ENCODE measurements at regions not wholly inside any gene's neighbourhood (a gene's known extent, or its start where the extent isn't known, plus 50 kb on each side); places are given as distances from the start of the nearest gene placed in this dataset.

DNA sequence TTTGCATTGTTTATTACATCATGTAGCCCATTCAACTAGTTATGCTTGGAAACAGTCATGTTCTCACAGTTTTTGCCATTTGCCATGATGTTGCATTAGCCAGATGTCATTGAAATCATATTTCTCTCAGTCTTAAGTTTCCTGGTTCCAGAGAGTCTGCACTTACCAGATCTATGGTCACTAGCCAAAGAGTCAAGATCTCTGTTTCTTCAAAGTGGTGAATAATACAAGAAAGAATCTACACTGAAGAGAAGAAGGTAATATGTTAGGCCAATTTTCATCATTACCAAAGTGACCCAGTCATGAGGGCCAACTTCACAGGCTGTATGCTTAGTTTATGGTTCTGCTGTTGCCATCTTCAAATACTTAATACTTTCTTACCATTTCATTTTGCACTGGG lies 89.0 kb upstream of the PHYHIPL start:
- Histone ChIP-seq H3K9me2 (replicated peaks; ENCODE audit: insufficient read depth, low read length) (no peaks in the 10 kb centered on the region), H3K4me3 (ENCODE audit: low read length) (no peak overlapping the region), H3K4me2 (ENCODE audit: low read depth, low read length, poor library complexity, severe bottlenecking) (no peak overlapping the region), H2AFZ (ENCODE audit: low read length) (no peak overlapping the region), H3K27me3 (ENCODE audit: low read length) (no peaks in the 10 kb centered on the region), H3K9me3 (ENCODE audit: low read length) (no peaks in the 10 kb centered on the region), H3K27ac (ENCODE audit: low read length) (no peak overlapping the region), H3K36me3 (ENCODE audit: insufficient read depth, low read length) (no peaks in the 10 kb centered on the region), H3K4me1 (ENCODE audit: low read length) (no peaks in the 10 kb centered on the region), H3K9ac (ENCODE audit: low read length) (no peak overlapping the region), H3K79me2 (ENCODE audit: low read length) (no peaks in the 10 kb centered on the region), H4K20me1 (ENCODE audit: insufficient read depth, low read depth, low read length) (no peaks in the 10 kb centered on the region)
- DNase-seq = no peak

DNA sequence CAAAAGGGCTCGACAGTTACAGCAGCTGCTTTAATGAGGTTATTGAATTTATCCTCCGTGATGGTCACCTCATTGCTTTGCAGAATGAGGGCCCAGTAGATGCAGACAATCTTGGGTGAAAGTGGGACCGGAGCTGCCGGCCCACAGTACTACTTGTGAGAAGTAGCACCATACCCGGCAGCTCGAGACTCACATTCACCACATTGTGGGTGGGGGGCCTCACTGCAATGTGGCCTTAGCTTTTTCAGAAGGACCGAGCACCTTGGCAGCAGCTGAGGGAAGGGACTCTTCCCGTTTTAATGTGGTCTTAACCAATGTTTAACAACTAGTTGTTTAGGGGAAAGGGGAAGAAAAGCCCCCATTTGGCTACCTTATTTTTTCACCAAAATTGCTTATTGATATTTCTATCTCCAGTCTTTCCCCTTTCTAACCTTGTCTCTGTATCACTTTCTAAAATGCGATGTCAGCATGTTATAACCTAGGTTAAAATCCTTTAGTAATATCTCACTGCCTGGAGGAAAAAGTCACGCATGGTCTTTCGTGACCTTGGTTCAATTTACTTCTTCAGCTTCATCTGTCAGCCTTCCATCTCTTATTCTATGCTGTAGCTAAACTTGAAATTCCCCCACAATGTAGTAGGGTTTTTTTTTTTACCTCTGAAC lies 87.4 kb upstream of the PHYHIPL start:
- Histone ChIP-seq H3K27me3 (ENCODE audit: low read length) (no peaks in the 10 kb centered on the region), H3K79me2 (ENCODE audit: low read length) (no peaks in the 10 kb centered on the region), H3K9me3 (ENCODE audit: low read length) (no peaks in the 10 kb centered on the region), H3K4me1 (ENCODE audit: low read length) (no peaks in the 10 kb centered on the region), H2AFZ (ENCODE audit: low read length) (no peak overlapping the region), H3K4me3 (ENCODE audit: low read length) (no peak overlapping the region), H3K9me2 (replicated peaks; ENCODE audit: insufficient read depth, low read length) (no peaks in the 10 kb centered on the region), H3K9ac (ENCODE audit: low read length) (no peak overlapping the region), H4K20me1 (ENCODE audit: insufficient read depth, low read depth, low read length) (no peaks in the 10 kb centered on the region), H3K4me2 (ENCODE audit: low read depth, low read length, poor library complexity, severe bottlenecking) (no peak overlapping the region), H3K36me3 (ENCODE audit: insufficient read depth, low read length) (no peaks in the 10 kb centered on the region), H3K27ac (ENCODE audit: low read length) (no peak overlapping the region)
- no peak for DNase-seq

DNA sequence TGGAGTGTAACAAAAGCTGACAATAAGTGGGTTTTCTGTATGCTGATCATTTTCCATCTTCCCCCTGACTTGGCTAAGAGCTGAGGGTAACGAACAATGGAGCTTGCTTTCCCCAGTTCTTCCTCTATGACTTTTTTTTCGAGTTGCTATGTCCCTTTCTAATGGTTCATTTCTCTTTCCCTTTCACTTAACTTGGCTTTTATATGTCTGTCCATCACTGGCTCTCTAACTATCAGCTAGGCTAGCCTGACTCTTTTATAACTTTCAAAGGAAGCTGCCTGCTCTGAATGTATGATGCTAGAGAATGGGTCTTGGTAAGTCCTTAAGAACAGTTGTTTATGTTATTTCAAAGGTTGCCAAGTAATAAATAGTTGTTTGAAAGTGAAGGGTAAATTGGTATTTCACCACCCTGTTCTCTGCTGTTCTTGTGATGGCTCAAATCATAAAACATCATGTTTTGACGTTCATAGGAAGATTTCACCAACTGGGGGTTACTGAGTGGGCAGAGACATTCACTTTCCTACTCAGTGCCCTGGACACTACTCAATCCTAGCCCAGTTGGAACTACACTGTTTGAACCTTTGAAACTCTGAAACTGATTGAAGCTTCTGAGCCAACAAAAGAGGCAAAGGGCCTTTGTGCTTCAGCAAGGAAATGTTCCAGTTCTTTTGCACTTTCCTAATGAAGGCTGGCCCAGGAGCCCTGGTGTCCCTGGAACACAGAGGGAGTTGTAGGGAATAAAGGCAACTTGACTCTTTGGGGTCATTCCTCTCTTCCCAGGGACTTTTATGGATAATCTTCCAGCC lies 85.4 kb upstream of the PHYHIPL start:
- Histone ChIP-seq H3K9ac (ENCODE audit: low read length) (no peak overlapping the region), H2AFZ (ENCODE audit: low read length) (no peak overlapping the region), H3K4me2 (ENCODE audit: low read depth, low read length, poor library complexity, severe bottlenecking) (no peak overlapping the region), H3K27ac (ENCODE audit: low read length) (no peak overlapping the region), H3K36me3 (ENCODE audit: insufficient read depth, low read length) (no peaks in the 10 kb centered on the region), H3K79me2 (ENCODE audit: low read length) (no peaks in the 10 kb centered on the region), H3K27me3 (ENCODE audit: low read length) (no peaks in the 10 kb centered on the region), H4K20me1 (ENCODE audit: insufficient read depth, low read depth, low read length) (no peaks in the 10 kb centered on the region), H3K4me1 (ENCODE audit: low read length) (no peaks in the 10 kb centered on the region), H3K9me3 (ENCODE audit: low read length) (no peaks in the 10 kb centered on the region), H3K9me2 (replicated peaks; ENCODE audit: insufficient read depth, low read length) (no peaks in the 10 kb centered on the region), H3K4me3 (ENCODE audit: low read length) (no peak overlapping the region)
- DNase-seq = no peak

DNA sequence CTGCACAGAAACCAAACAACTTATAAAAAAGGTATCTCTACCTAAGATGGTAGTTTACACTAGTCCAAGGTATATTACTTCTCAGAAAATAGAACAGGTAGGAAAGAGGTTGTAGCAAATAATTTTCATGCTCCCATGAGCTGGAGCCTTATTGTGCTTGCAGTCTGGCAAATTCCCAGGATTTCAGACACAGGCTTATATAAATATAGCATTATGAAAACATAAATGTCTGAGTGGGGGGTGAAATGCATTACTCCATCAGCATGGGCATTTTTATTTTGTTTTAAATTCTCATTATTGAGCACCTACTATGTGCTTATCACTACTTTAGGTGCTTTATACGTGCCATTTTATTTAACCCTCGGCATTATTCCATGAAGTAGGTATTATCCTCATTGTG lies 83.0 kb upstream of the PHYHIPL start:
- Histone ChIP-seq H4K20me1 (ENCODE audit: insufficient read depth, low read depth, low read length) (no peaks in the 10 kb centered on the region), H3K9ac (ENCODE audit: low read length) (no peak overlapping the region), H3K79me2 (ENCODE audit: low read length) (no peaks in the 10 kb centered on the region), H2AFZ (ENCODE audit: low read length) (no peak overlapping the region), H3K4me1 (ENCODE audit: low read length) (no peaks in the 10 kb centered on the region), H3K4me2 (ENCODE audit: low read depth, low read length, poor library complexity, severe bottlenecking) (no peak overlapping the region), H3K4me3 (ENCODE audit: low read length) (no peak overlapping the region), H3K36me3 (ENCODE audit: insufficient read depth, low read length) (no peaks in the 10 kb centered on the region), H3K9me2 (replicated peaks; ENCODE audit: insufficient read depth, low read length) (no peaks in the 10 kb centered on the region), H3K27ac (ENCODE audit: low read length) (no peak overlapping the region), H3K9me3 (ENCODE audit: low read length) (no peaks in the 10 kb centered on the region), H3K27me3 (ENCODE audit: low read length) (no peaks in the 10 kb centered on the region)
- no peak for DNase-seq

DNA sequence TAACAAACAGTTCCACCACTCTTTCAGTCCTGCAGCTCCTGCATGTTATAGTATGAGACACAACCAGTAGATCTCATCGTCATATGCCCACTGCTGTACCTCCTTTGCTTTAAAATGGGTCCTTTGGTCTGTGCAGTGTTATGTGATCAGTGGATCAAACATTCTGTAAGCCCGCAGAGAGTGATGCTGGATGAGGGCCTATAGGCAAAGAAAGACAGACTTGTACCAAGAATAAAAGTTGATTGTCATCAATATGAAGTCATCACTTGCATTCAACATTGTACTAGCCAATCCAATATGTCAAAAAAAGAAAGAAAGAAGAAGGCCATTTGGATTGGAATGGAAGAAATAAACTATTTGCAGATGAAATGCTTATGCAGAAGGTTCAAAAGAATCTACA lies 79.8 kb upstream of the PHYHIPL start:
- Histone ChIP-seq H3K27ac (ENCODE audit: low read length) (no peak overlapping the region), H4K20me1 (ENCODE audit: insufficient read depth, low read depth, low read length) (no peaks in the 10 kb centered on the region), H3K36me3 (ENCODE audit: insufficient read depth, low read length) (no peaks in the 10 kb centered on the region), H2AFZ (ENCODE audit: low read length) (no peak overlapping the region), H3K27me3 (ENCODE audit: low read length) (no peaks in the 10 kb centered on the region), H3K4me3 (ENCODE audit: low read length) (no peak overlapping the region), H3K4me1 (ENCODE audit: low read length) (no peaks in the 10 kb centered on the region), H3K9ac (ENCODE audit: low read length) (no peak overlapping the region), H3K9me2 (replicated peaks; ENCODE audit: insufficient read depth, low read length) (no peaks in the 10 kb centered on the region), H3K9me3 (ENCODE audit: low read length) (no peaks in the 10 kb centered on the region), H3K4me2 (ENCODE audit: low read depth, low read length, poor library complexity, severe bottlenecking) (no peak overlapping the region), H3K79me2 (ENCODE audit: low read length) (no peaks in the 10 kb centered on the region)
- no peak for DNase-seq

DNA sequence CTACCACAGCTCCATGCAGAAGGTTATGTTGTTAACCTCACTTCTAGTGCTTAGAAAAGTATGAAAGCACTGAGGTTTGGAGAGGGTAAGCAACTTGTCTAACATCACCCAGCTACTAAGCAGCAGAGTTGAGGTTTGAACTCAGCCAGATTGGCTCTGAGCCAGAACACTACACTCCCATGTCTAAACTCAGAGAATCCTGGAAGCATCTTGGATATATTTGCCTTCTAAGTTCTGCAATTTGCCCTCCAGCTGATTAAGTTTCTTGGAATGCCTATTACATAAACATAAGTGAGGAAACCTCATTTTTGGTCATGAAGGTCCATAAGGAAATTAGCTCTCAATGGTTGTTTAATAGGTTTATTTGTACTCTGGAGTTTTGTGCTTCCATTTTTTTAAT lies 78.1 kb upstream of the PHYHIPL start:
- no peaks in the 10 kb centered on the region for H3K4me1 ChIP-seq (ENCODE audit: low read length)
- no peaks in the 10 kb centered on the region for H3K79me2 ChIP-seq (ENCODE audit: low read length)
- H3K4me2 ChIP-seq (ENCODE audit: low read depth, low read length, poor library complexity, severe bottlenecking) = no peak overlapping the region
- H3K4me3 ChIP-seq (ENCODE audit: low read length) = no peak overlapping the region
- no peak overlapping the region for H3K27ac ChIP-seq (ENCODE audit: low read length)
- H4K20me1 ChIP-seq (ENCODE audit: insufficient read depth, low read depth, low read length) = no peaks in the 10 kb centered on the region
- DNase-seq = no peak
- H3K27me3 ChIP-seq (ENCODE audit: low read length) = no peaks in the 10 kb centered on the region
- no peaks in the 10 kb centered on the region for H3K9me2 ChIP-seq (replicated peaks; ENCODE audit: insufficient read depth, low read length)
- H3K36me3 ChIP-seq (ENCODE audit: insufficient read depth, low read length) = no peaks in the 10 kb centered on the region
- no peak overlapping the region for H3K9ac ChIP-seq (ENCODE audit: low read length)
- H3K9me3 ChIP-seq (ENCODE audit: low read length) = no peaks in the 10 kb centered on the region
- H2AFZ ChIP-seq (ENCODE audit: low read length) = no peak overlapping the region

DNA sequence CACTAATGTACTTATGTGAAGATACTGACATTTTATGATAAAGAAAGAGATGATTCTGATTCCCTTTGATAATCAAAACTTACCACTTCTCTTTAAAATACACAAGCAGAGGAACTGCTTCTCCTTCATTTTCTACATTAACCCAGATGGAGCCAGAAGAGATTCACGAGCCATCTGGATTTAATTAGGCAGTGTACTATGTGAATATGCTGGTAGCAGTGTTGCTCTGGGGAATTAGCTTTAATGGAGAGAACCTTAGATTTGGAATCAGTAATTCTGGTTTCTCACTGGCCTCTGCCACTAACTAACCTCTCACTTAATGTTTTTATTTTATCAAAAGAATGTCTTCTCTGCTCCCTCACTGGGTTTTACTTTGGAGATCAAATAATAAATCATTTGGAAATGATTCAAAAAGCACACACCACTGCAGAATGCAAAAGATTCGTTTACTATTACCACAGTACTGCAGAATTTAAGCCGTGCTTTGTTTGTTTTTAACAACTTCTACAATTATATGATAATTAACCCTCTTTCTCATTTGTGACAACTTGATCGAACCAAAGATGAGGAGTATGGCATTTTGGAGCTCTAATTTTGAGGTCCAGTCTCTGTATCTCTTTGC lies 77.5 kb upstream of the PHYHIPL start:
- no peak overlapping the region for H2AFZ ChIP-seq (ENCODE audit: low read length)
- no peaks in the 10 kb centered on the region for H3K36me3 ChIP-seq (ENCODE audit: insufficient read depth, low read length)
- no peak overlapping the region for H3K4me2 ChIP-seq (ENCODE audit: low read depth, low read length, poor library complexity, severe bottlenecking)
- no peak overlapping the region for H3K9ac ChIP-seq (ENCODE audit: low read length)
- H3K4me3 ChIP-seq (ENCODE audit: low read length) = no peak overlapping the region
- no peaks in the 10 kb centered on the region for H4K20me1 ChIP-seq (ENCODE audit: insufficient read depth, low read depth, low read length)
- no peaks in the 10 kb centered on the region for H3K9me3 ChIP-seq (ENCODE audit: low read length)
- H3K79me2 ChIP-seq (ENCODE audit: low read length) = no peaks in the 10 kb centered on the region
- no peaks in the 10 kb centered on the region for H3K27me3 ChIP-seq (ENCODE audit: low read length)
- no peak overlapping the region for H3K27ac ChIP-seq (ENCODE audit: low read length)
- no peaks in the 10 kb centered on the region for H3K9me2 ChIP-seq (replicated peaks; ENCODE audit: insufficient read depth, low read length)
- no peak for DNase-seq
- no peaks in the 10 kb centered on the region for H3K4me1 ChIP-seq (ENCODE audit: low read length)

DNA sequence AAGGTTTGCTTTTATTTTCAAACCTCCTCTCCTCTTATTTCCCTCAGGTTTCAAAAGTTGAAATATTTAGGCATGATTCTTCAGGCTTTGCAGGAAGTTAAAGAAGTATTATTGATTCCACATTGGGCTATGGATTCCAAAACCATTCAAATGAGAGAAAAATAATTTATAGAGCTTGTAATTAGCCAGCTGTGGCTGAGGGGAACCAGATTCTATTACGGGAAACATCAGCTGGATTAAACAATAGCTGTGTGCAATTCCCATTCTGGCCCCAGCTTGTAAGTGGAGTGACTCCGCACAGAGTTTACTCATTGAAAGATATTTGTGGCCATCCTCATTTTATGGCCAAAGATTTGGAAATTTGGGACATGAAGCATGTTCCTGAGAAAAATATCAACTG lies 77.0 kb upstream of the PHYHIPL start:
- no peak overlapping the region for H3K4me2 ChIP-seq (ENCODE audit: low read depth, low read length, poor library complexity, severe bottlenecking)
- no peak overlapping the region for H3K9ac ChIP-seq (ENCODE audit: low read length)
- no peaks in the 10 kb centered on the region for H4K20me1 ChIP-seq (ENCODE audit: insufficient read depth, low read depth, low read length)
- H3K36me3 ChIP-seq (ENCODE audit: insufficient read depth, low read length) = no peaks in the 10 kb centered on the region
- no peaks in the 10 kb centered on the region for H3K79me2 ChIP-seq (ENCODE audit: low read length)
- no peaks in the 10 kb centered on the region for H3K9me2 ChIP-seq (replicated peaks; ENCODE audit: insufficient read depth, low read length)
- no peak overlapping the region for H3K27ac ChIP-seq (ENCODE audit: low read length)
- no peak overlapping the region for H3K4me3 ChIP-seq (ENCODE audit: low read length)
- no peaks in the 10 kb centered on the region for H3K27me3 ChIP-seq (ENCODE audit: low read length)
- no peak for DNase-seq
- H2AFZ ChIP-seq (ENCODE audit: low read length) = no peak overlapping the region
- no peaks in the 10 kb centered on the region for H3K9me3 ChIP-seq (ENCODE audit: low read length)
- no peaks in the 10 kb centered on the region for H3K4me1 ChIP-seq (ENCODE audit: low read length)

Data from Karpas-422 (cell line).